KMS-11 (cell line): ENCODE measurements at regions not wholly inside any gene's neighbourhood (a gene's known extent, or its start where the extent isn't known, plus 50 kb on each side); places are given as distances from the start of the nearest gene placed in this dataset.

Source experiments
- H2AFZ ChIP-seq: fragments of 200-600 bp; sonication (generic); 2 replicates; pipeline ENCODE4 v1.6.1; 2016; ENCODE audit warnings: antibody characterized with exemption, mixed run types, low read depth
- H3K27ac ChIP-seq: fragments of 200-600 bp; sonication (generic); 2 replicates; pipeline ENCODE4 v1.6.1; 2016; ENCODE audit warnings: mild to moderate bottlenecking, mixed run types
- H3K27me3 ChIP-seq: fragments of 200-600 bp; sonication (generic); 2 replicates; pipeline ENCODE4 v1.6.1; 2017; ENCODE audit warnings: mild to moderate bottlenecking, low read depth, mixed run types, moderate library complexity; ENCODE audit not compliant: insufficient read depth
- H3K36me3 ChIP-seq: fragments of 200-600 bp; sonication (generic); 2 replicates; pipeline ENCODE4 v1.6.1; 2017; ENCODE audit warnings: mild to moderate bottlenecking, mixed run types; ENCODE audit not compliant: insufficient read depth
- H3K4me1 ChIP-seq: fragments of 200-600 bp; sonication (generic); 2 replicates; pipeline ENCODE4 v1.6.1; 2016; ENCODE audit warnings: mild to moderate bottlenecking, low read depth, mixed run types; ENCODE audit not compliant: poor library complexity, severe bottlenecking
- H3K4me2 ChIP-seq: fragments of 200-600 bp; sonication (generic); 2 replicates; pipeline ENCODE4 v1.7.0; 2016; ENCODE audit warnings: mild to moderate bottlenecking, mixed run types
- H3K4me3 ChIP-seq: fragments of 200-600 bp; sonication (generic); IDR thresholded peaks from 2 replicates; pipeline ENCODE4 v1.6.1; 2017; ENCODE audit warnings: low read depth, low read length, mixed read lengths; ENCODE audit not compliant: insufficient read depth
- H3K79me2 ChIP-seq: fragments of 200-600 bp; sonication (generic); 2 replicates; pipeline ENCODE4 v1.6.1; 2016; ENCODE audit warnings: low read depth, mixed run types; ENCODE audit not compliant: insufficient read depth
- H3K9ac ChIP-seq: fragments of 200-600 bp; sonication (generic); 2 replicates; pipeline ENCODE4 v1.6.1; 2016; ENCODE audit warnings: mild to moderate bottlenecking, mixed run types
- H4K20me1 ChIP-seq: fragments of 200-600 bp; sonication (generic); 2 replicates; pipeline ENCODE4 v1.6.1; 2016; ENCODE audit warnings: mild to moderate bottlenecking, mixed run types; ENCODE audit not compliant: insufficient read depth
- TF ChIP-seq, protein P1 (sequence below): fragments of 200-600 bp; sonication (generic); conservative IDR thresholded peaks from 2 replicates; pipeline ENCODE4 v1.6.1; 2017; ENCODE audit warnings: low read depth, mild to moderate bottlenecking, antibody characterized with exemption, low read length, moderate library complexity, mixed read lengths

DNA sequence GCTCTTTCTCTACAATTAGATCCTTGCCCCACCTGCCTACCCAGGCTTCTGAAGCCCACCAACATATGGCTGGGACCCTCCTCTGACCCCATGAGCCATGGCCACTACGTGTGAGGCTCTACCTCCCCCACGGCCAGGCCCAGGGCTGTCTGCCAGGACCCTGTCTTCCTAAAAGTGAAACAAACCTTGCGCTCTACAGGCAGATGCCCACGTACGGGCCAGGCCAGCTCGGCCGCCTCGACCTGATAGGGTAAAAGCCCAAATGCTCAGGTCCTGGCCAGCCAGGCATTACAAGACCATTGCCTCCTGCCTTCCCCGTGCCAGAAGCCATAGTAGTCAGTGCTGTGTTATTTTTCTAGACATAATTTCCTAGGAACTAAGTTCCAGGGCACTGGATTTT, 1496.4 kb downstream of the BRD1 start:
- Histone ChIP-seq H3K4me2 (no peak overlapping the region), H4K20me1 (no peaks in the 10 kb centered on the region), H3K27ac (no peak overlapping the region), H3K27me3 (no peaks in the 10 kb centered on the region), H3K9ac (no peak overlapping the region), H3K36me3 (no peaks in the 10 kb centered on the region), H2AFZ (no peak overlapping the region), H3K79me2 (no peaks in the 10 kb centered on the region), H3K4me1 (no peaks in the 10 kb centered on the region), H3K4me3 (no peak overlapping the region)
- TF ChIP-seq, protein P1, sequence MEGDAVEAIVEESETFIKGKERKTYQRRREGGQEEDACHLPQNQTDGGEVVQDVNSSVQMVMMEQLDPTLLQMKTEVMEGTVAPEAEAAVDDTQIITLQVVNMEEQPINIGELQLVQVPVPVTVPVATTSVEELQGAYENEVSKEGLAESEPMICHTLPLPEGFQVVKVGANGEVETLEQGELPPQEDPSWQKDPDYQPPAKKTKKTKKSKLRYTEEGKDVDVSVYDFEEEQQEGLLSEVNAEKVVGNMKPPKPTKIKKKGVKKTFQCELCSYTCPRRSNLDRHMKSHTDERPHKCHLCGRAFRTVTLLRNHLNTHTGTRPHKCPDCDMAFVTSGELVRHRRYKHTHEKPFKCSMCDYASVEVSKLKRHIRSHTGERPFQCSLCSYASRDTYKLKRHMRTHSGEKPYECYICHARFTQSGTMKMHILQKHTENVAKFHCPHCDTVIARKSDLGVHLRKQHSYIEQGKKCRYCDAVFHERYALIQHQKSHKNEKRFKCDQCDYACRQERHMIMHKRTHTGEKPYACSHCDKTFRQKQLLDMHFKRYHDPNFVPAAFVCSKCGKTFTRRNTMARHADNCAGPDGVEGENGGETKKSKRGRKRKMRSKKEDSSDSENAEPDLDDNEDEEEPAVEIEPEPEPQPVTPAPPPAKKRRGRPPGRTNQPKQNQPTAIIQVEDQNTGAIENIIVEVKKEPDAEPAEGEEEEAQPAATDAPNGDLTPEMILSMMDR = no peak

DNA sequence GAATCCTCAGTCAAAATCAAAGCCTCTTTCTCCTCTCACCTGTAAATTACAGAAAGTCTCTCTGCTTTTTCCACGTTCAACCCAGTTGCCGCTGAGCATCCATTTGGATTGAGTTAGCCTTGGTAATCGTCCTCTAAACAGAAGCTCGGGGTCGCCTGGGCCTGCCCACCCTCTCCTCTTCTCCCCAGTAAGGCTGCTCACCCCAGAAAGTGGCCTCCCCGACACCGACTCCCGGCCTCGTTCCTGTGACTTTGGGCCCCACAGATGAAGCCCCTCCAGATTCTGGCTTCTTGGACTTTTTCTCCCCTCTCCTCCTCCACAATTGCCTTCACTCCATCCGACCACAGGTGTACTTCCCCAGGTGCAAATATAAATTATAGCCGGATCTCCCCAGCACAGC, 1500.0 kb downstream of the BRD1 start:
- Histone ChIP-seq H3K27me3 (no peaks in the 10 kb centered on the region), H3K79me2 (no peaks in the 10 kb centered on the region), H2AFZ (no peak overlapping the region), H3K4me1 (no peaks in the 10 kb centered on the region), H3K36me3 (no peaks in the 10 kb centered on the region), H4K20me1 (no peaks in the 10 kb centered on the region), H3K27ac (no peak overlapping the region), H3K9ac (no peak overlapping the region), H3K4me3 (no peak overlapping the region), H3K4me2 (no peak overlapping the region)
- TF ChIP-seq, protein P1 = no peak

DNA sequence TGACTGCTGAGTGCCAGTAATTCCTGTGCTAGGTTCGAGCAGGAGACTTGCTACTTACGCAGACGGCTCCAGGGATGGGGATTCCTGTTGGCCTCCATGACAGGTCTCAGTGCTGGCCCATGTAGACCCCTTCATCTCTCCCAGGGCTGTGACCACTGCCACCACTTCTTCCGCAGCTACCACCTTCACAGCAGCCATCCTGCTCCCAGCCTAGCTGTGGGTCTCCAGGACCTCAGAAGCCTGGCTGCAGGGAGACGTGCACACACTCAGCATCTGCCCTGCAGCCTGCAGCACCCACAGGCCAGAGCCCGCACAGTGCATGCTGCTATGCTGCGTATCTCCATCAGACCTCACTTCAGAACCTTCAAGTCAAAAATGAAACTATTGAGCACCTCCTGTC, 1503.9 kb downstream of the BRD1 start:
- H3K79me2 ChIP-seq = no peaks in the 10 kb centered on the region
- no peak overlapping the region for H3K27ac ChIP-seq
- TF ChIP-seq, protein P1 = no peak
- no peak overlapping the region for H2AFZ ChIP-seq
- no peak overlapping the region for H3K4me2 ChIP-seq
- H3K9ac ChIP-seq = no peak overlapping the region
- H4K20me1 ChIP-seq = no peaks in the 10 kb centered on the region
- no peaks in the 10 kb centered on the region for H3K27me3 ChIP-seq
- H3K4me3 ChIP-seq = no peak overlapping the region
- H3K36me3 ChIP-seq = no peaks in the 10 kb centered on the region
- H3K4me1 ChIP-seq = no peaks in the 10 kb centered on the region

DNA sequence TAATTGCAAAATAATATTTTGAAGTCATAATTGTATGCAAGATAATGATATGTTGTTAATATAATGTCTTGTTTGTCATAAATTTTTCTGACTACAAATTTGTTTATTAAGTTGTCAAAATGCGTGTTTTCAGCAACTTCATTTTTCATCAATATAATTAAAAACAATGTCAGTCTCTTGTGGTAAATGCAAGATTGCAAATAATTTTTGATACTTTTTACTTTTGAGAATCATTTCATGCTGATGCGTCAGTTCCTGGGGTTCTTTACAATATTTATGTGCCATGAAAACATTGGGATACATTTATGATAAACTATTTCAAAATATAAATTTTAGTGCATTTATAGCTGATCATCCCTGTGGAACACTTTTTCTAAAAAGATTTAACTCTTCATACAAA, 1504.8 kb downstream of the BRD1 start:
- Histone ChIP-seq H4K20me1 (no peaks in the 10 kb centered on the region), H3K4me3 (no peak overlapping the region), H3K4me1 (no peaks in the 10 kb centered on the region), H3K79me2 (no peaks in the 10 kb centered on the region), H3K27ac (no peak overlapping the region), H3K4me2 (no peak overlapping the region), H3K9ac (no peak overlapping the region), H3K36me3 (no peaks in the 10 kb centered on the region), H3K27me3 (no peaks in the 10 kb centered on the region), H2AFZ (no peak overlapping the region)
- TF ChIP-seq, protein P1 = no peak
